Thyroid gland (tissue), 4 donors: ENCODE measurements at regions not wholly inside any gene's neighbourhood (a gene's known extent, or its start where the extent isn't known, plus 50 kb on each side); places are given as distances from the start of the nearest gene placed in this dataset.

Experiments used
- POLR2A ChIP-seq, 2 donors: fragments of 450-650 bp; IDR thresholded peaks; one replicate each; pipeline ENCODE4 v1.6.1; 2017; ENCODE audit warnings: antibody characterized with exemption in 2 of 2, mild to moderate bottlenecking in 2 of 2, moderate library complexity in 1 of 2
- TF ChIP-seq, protein P1 (sequence below), 6 experiments: fragments of 200-600 bp in 3 of 6; fragments of 450-650 bp in 3 of 6; sonication (generic) in 3 of 6; IDR thresholded peaks; one replicate each; pipeline ENCODE4 v1.5.1; 2016 to 2019; ENCODE audit warnings: antibody characterized with exemption in 6 of 6, mild to moderate bottlenecking in 2 of 6, inconsistent platforms in 1 of 6, moderate library complexity in 1 of 6

DNA sequence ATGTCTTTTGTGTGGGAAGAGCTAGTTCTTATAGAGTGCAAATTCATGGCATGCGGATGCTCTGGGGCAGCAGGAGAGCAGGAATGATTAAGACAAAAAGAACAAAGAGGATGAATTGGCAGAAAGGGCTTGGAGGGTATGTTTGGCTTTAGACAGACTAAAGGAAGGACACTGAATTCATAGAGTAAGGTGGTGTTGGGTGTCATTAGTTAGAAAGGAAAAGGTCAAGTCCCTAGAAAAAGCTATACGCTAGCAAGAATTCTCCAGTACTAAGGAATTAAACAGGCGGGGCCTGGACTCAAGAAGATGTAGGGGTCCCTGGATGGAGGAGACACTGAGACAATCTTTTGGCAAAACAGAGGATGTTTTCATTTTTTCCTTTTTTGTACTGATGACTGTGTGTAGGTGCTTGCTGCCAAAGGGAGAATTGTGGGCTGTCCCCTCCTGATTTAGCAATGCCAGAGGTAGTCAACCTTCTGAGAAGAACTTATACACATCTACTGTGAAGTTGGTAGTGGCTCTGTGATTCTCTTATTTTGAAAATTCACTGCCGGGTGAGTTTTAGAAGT is 391.0 kb downstream of the SPRY1 start:
- TF ChIP-seq, protein P1, sequence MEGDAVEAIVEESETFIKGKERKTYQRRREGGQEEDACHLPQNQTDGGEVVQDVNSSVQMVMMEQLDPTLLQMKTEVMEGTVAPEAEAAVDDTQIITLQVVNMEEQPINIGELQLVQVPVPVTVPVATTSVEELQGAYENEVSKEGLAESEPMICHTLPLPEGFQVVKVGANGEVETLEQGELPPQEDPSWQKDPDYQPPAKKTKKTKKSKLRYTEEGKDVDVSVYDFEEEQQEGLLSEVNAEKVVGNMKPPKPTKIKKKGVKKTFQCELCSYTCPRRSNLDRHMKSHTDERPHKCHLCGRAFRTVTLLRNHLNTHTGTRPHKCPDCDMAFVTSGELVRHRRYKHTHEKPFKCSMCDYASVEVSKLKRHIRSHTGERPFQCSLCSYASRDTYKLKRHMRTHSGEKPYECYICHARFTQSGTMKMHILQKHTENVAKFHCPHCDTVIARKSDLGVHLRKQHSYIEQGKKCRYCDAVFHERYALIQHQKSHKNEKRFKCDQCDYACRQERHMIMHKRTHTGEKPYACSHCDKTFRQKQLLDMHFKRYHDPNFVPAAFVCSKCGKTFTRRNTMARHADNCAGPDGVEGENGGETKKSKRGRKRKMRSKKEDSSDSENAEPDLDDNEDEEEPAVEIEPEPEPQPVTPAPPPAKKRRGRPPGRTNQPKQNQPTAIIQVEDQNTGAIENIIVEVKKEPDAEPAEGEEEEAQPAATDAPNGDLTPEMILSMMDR (IDR thresholded peaks at IDR 0.05) = no peak
- TF ChIP-seq POLR2A (IDR thresholded peaks at IDR 0.05) = no peak
